Mesendoderm (in vitro differentiated cells): ENCODE measurements at regions not wholly inside any gene's neighbourhood (a gene's known extent, or its start where the extent isn't known, plus 50 kb on each side); places are given as distances from the start of the nearest gene placed in this dataset.

Experiments
- DNase-seq: peaks from one replicate; pipeline ENCODE4 v3.0.0; 2013
- H2AK5ac ChIP-seq: 2 replicates; pipeline ENCODE4 v1.6.1; 2013; ENCODE audit warnings: low read length, inconsistent platforms
- H2BK120ac ChIP-seq: 2 replicates; pipeline ENCODE4 v1.6.1; 2013; ENCODE audit warnings: low read depth, mild to moderate bottlenecking, low read length, moderate library complexity, mixed read lengths
- H2BK15ac ChIP-seq: replicated peaks from 2 replicates; pipeline ENCODE4 v1.6.1; 2013; ENCODE audit warnings: low read depth, mild to moderate bottlenecking, moderate library complexity
- H2BK5ac ChIP-seq: 2 replicates; pipeline ENCODE4 v1.6.1; 2013; ENCODE audit warnings: low read length, inconsistent platforms
- H3K18ac ChIP-seq: 2 replicates; pipeline ENCODE4 v1.6.1; 2013; ENCODE audit warnings: mild to moderate bottlenecking, low read length, mixed read lengths
- H3K23ac ChIP-seq: one replicate; pipeline ENCODE4 v1.6.1; 2013; ENCODE audit warnings: low read length
- H3K27ac ChIP-seq: 2 replicates; pipeline ENCODE4 v1.5.1; 2013; ENCODE audit warnings: low read depth, mild to moderate bottlenecking, inconsistent platforms, low read length, moderate library complexity
- H3K27me3 ChIP-seq: 2 replicates; pipeline ENCODE4 v1.6.1; 2013; ENCODE audit warnings: low read length, control low read depth, mild to moderate bottlenecking, inconsistent platforms; ENCODE audit not compliant: insufficient read depth, poor library complexity
- H3K36me3 ChIP-seq: 2 replicates; pipeline ENCODE4 v1.6.1; 2013; ENCODE audit warnings: low read length, inconsistent platforms; ENCODE audit not compliant: control insufficient read depth, insufficient read depth
- H3K4ac ChIP-seq: one replicate; pipeline ENCODE4 v1.6.1; 2013; ENCODE audit warnings: low read depth, mild to moderate bottlenecking, low read length, moderate library complexity
- H3K4me1 ChIP-seq: 2 replicates; pipeline ENCODE4 v1.6.1; 2013; ENCODE audit warnings: low read depth, low read length, inconsistent platforms; ENCODE audit not compliant: control insufficient read depth
- H3K4me2 ChIP-seq: 2 replicates; pipeline ENCODE4 v1.6.1; 2013; ENCODE audit warnings: low read length
- H3K4me3 ChIP-seq: 2 replicates; pipeline ENCODE4 v1.5.1; 2013; ENCODE audit warnings: mild to moderate bottlenecking, low read length
- H3K56ac ChIP-seq: one replicate; pipeline ENCODE4 v1.6.1; 2013; ENCODE audit warnings: low read length
- H3K79me1 ChIP-seq: 2 replicates; pipeline ENCODE4 v1.6.1; 2013; ENCODE audit warnings: low read length, inconsistent platforms
- H3K79me2 ChIP-seq: 2 replicates; pipeline ENCODE4 v1.6.1; 2013; ENCODE audit warnings: mild to moderate bottlenecking, low read length; ENCODE audit not compliant: control insufficient read depth, insufficient read depth
- H3K9ac ChIP-seq: 2 replicates; pipeline ENCODE4 v1.6.1; 2013; ENCODE audit warnings: low read length, inconsistent platforms
- H4K5ac ChIP-seq: one replicate; pipeline ENCODE4 v1.6.1; 2013; ENCODE audit warnings: low read length
- H4K8ac ChIP-seq: one replicate; pipeline ENCODE4 v1.6.1; 2013; ENCODE audit warnings: low read depth, mild to moderate bottlenecking, control low read depth, low read length, moderate library complexity
- WGBS: extraction: QIAGEN DNeasy Blood & Tissue Kit; methylation state at CpG from one replicate; pipeline ENCODE4 v1.1.7; 2013; ENCODE audit warnings: low lambda C conversion rate, missing lambda C conversion rate; ENCODE audit not compliant: insufficient coverage; ENCODE audit errors: extremely low coverage; 5-methylcytosine and 5-hydroxymethylcytosine counted together

DNA sequence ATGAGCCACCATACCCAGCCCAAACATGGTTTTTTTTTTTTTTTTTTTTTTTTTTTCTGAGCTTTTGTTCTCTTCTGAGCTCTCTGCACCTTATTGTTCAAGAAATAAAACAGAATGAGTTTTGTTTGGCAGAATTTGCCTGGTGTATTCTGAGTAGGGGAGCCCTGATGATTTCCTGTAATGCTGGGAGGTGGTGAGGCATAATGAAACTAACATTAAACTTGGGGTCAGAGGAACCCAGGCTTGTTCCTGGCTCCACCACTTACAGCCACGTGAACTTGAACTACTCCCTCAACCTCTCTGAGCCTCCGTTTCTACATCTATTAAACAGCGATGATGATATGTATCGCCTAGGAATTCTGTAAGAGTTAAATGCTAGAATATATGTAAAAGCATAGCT, 276.3 kb upstream of the CRY1 start:
- no peak overlapping the region for H4K5ac ChIP-seq
- H3K27ac ChIP-seq: no peak overlapping the region
- H3K4ac ChIP-seq: no peak overlapping the region
- no peak overlapping the region for H3K18ac ChIP-seq
- H3K23ac ChIP-seq: no peak overlapping the region
- H3K4me3 ChIP-seq: no peak overlapping the region
- H2BK120ac ChIP-seq: no peak overlapping the region
- no peaks in the 10 kb centered on the region for H3K27me3 ChIP-seq
- H3K4me2 ChIP-seq: no peak overlapping the region
- H3K79me1 ChIP-seq: no peaks in the 10 kb centered on the region
- H3K36me3 ChIP-seq: no peaks in the 10 kb centered on the region
- no peak overlapping the region for H2BK5ac ChIP-seq
- no CpG with 5 or more reads among the region's 4 CpGs for WGBS
- H3K56ac ChIP-seq: no peak overlapping the region
- H2BK15ac ChIP-seq: no peak overlapping the region
- H3K9ac ChIP-seq: no peak overlapping the region
- H4K8ac ChIP-seq: no peak overlapping the region
- no peak for DNase-seq
- no peak overlapping the region for H2AK5ac ChIP-seq
- no peaks in the 10 kb centered on the region for H3K79me2 ChIP-seq
- H3K4me1 ChIP-seq: peaks cover 6% of the 10 kb centered on the region

DNA sequence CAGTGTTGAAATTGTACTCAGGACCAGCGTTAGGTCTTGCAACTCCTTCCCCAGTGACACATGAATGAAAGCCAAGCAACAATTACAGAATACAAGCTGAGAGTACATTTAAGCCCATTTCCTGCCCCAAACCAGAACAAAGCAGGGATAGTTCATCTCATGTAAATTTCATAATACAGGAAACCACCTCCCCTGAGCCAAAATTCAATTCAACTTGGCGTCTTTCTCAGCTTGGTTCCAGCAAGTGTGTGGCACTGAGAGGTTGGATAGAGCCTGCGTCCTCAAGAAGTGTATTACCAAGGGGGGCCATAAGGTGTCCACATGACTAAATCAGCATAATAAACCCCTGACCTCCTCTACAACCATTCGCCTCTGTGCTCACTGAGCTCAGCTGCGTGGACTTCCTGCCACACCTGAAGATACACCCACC, 278.9 kb upstream of the CRY1 start:
- no peak overlapping the region for H3K4ac ChIP-seq
- no peak overlapping the region for H2BK15ac ChIP-seq
- H3K36me3 ChIP-seq: no peaks in the 10 kb centered on the region
- H4K8ac ChIP-seq: no peak overlapping the region
- H2BK120ac ChIP-seq: no peak overlapping the region
- no peak overlapping the region for H3K23ac ChIP-seq
- no peak overlapping the region for H4K5ac ChIP-seq
- H3K18ac ChIP-seq: no peak overlapping the region
- H3K79me1 ChIP-seq: no peaks in the 10 kb centered on the region
- H2BK5ac ChIP-seq: no peak overlapping the region
- H3K4me1 ChIP-seq: peaks cover 2% of the 10 kb centered on the region
- no peak overlapping the region for H3K56ac ChIP-seq
- H3K4me2 ChIP-seq: no peak overlapping the region
- no peak for DNase-seq
- no peak overlapping the region for H2AK5ac ChIP-seq
- no peak overlapping the region for H3K27ac ChIP-seq
- no peak overlapping the region for H3K9ac ChIP-seq
- no peaks in the 10 kb centered on the region for H3K27me3 ChIP-seq
- WGBS: no CpG with 5 or more reads among the region's 5 CpGs
- H3K79me2 ChIP-seq: no peaks in the 10 kb centered on the region
- no peak overlapping the region for H3K4me3 ChIP-seq

DNA sequence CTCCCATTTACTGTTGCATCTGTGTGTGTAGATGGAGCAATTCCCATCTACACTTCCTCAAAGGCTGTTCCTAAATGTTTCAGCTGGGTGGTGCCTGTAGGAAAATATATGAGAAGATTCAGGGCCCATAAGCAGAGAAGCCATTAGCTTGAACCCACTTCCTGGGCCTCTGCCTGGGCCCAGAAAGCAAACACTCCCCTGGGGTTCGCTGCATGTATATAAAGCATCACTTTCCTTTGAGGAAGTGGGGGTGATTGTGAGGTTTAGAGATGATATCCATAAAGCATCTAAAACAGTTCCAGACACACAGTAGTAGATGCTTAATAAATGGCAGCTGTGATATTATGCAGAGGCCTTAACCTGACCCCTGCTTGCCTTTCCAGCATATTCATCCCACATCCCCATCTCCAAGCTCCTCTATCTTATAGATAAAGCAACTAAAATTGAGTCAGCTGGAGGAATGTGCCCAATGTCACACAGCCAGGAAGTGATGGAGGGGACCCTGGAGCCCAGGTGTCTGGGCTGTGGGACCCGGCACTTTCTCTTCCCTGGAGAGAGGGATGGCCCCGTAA, 280.0 kb upstream of the CRY1 start:
- Histone ChIP-seq H3K27ac (no peak overlapping the region), H3K56ac (no peak overlapping the region), H3K79me1 (no peaks in the 10 kb centered on the region), H2BK120ac (no peak overlapping the region), H2AK5ac (no peak overlapping the region), H3K79me2 (no peaks in the 10 kb centered on the region), H3K27me3 (no peaks in the 10 kb centered on the region), H3K4me3 (no peak overlapping the region), H2BK15ac (no peak overlapping the region), H4K8ac (no peak overlapping the region), H3K36me3 (no peaks in the 10 kb centered on the region), H4K5ac (no peak overlapping the region), H3K4me1 (peaks cover 2% of the 10 kb centered on the region), H3K9ac (no peak overlapping the region), H3K18ac (no peak overlapping the region), H3K23ac (no peak overlapping the region), H3K4ac (no peak overlapping the region), H3K4me2 (no peak overlapping the region), H2BK5ac (no peak overlapping the region)
- no CpG with 5 or more reads among the region's 3 CpGs for WGBS
- no peak for DNase-seq

- Histone ChIP-seq H2AK5ac (no peak overlapping the region), H3K79me2 (no peaks in the 10 kb centered on the region), H3K36me3 (no peaks in the 10 kb centered on the region), H3K56ac (no peak overlapping the region), H3K4me2 (no peak overlapping the region), H2BK120ac (no peak overlapping the region), H3K9ac (no peak overlapping the region), H3K4me1 (peaks cover 2% of the 10 kb centered on the region), H3K23ac (no peak overlapping the region), H3K27ac (no peak overlapping the region), H4K8ac (no peak overlapping the region), H3K79me1 (no peaks in the 10 kb centered on the region), H4K5ac (no peak overlapping the region), H2BK15ac (no peak overlapping the region), H3K18ac (no peak overlapping the region), H3K27me3 (no peaks in the 10 kb centered on the region), H3K4ac (no peak overlapping the region), H3K4me3 (no peak overlapping the region), H2BK5ac (no peak overlapping the region)
- WGBS: no CpG with 5 or more reads among the region's 10 CpGs
- peak; percentile 13 for DNase-seq
These were observed 281.0 kb upstream of the CRY1 start for GRCh38 chr12:107374161-107374840.

GRCh38 chr12:107375231-107375630, 281.9 kb upstream of the CRY1 start:
- Histone ChIP-seq H4K8ac (no peak overlapping the region), H2BK5ac (no peak overlapping the region), H3K27ac (no peak overlapping the region), H4K5ac (no peak overlapping the region), H3K27me3 (no peaks in the 10 kb centered on the region), H3K4ac (no peak overlapping the region), H3K4me2 (no peak overlapping the region), H3K79me2 (no peaks in the 10 kb centered on the region), H3K18ac (no peak overlapping the region), H3K4me3 (no peak overlapping the region), H2AK5ac (no peak overlapping the region), H3K4me1 (peaks cover 2% of the 10 kb centered on the region), H3K9ac (no peak overlapping the region), H3K79me1 (no peaks in the 10 kb centered on the region), H2BK15ac (no peak overlapping the region), H3K23ac (no peak overlapping the region), H3K36me3 (no peaks in the 10 kb centered on the region), H3K56ac (no peak overlapping the region), H2BK120ac (no peak overlapping the region)
- WGBS: no CpG with 5 or more reads among the region's 8 CpGs
- no peak for DNase-seq
